Body of pancreas (tissue), 4 donors: ENCODE measurements at regions not wholly inside any gene's neighbourhood (a gene's known extent, or its start where the extent isn't known, plus 50 kb on each side); places are given as distances from the start of the nearest gene placed in this dataset.

Source experiments
- ATAC-seq: fragments of 150-250 bp; one replicate; pipeline ENCODE4 v1.9.1; 2016
- DNase-seq, 4 donors: peaks; one replicate each; pipeline ENCODE4 v3.0.0-alpha.2; 2019
- H3K27ac ChIP-seq, 4 donors: fragments of 200-600 bp; sonication (generic); 1 replicate in 3 of 4; 2 replicates in 1 of 4; pipeline versions ENCODE4 v1.5.1 to v1.6.1; 2016 to 2019; ENCODE audit warnings: mild to moderate bottlenecking in 1 of 4, mixed read lengths in 1 of 4, moderate library complexity in 1 of 4
- H3K27me3 ChIP-seq, 2 donors: fragments of 200-600 bp; sonication (generic); one replicate each; pipeline ENCODE4 v1.6.0; 2016; ENCODE audit warnings: mild to moderate bottlenecking in 1 of 2
- H3K36me3 ChIP-seq, 2 donors: fragments of 200-600 bp; sonication (generic); replicated peaks in 1 of 2; 2 replicates each; pipeline ENCODE4 v1.5.1; 2016; ENCODE audit warnings: low read depth in 2 of 2; ENCODE audit not compliant: insufficient read depth in 1 of 2
- H3K4me1 ChIP-seq: fragments of 200-600 bp; sonication (generic); one replicate; pipeline ENCODE4 v1.6.0; 2016
- H3K4me3 ChIP-seq, 2 donors: fragments of 200-600 bp; sonication (generic); 1 replicate in 1 of 2; 2 replicates in 1 of 2; pipeline ENCODE4 v1.5.1; 2016 to 2019
- H3K9me3 ChIP-seq, 3 donors: fragments of 200-600 bp; sonication (generic); 1 replicate in 2 of 3; 2 replicates in 1 of 3; pipeline ENCODE4 v1.5.1; 2016
- CTCF ChIP-seq, 7 experiments: fragments of 450-650 bp in 4 of 7; fragments of 200-600 bp in 3 of 7; sonication (generic) in 3 of 7; IDR thresholded peaks; one replicate each; pipeline ENCODE4 v1.5.1; 2016 to 2019; ENCODE audit warnings: antibody characterized with exemption in 7 of 7
- POLR2A ChIP-seq, 3 donors: fragments of 450-650 bp; IDR thresholded peaks; one replicate each; pipeline ENCODE4 v1.6.1; 2016; ENCODE audit warnings: antibody characterized with exemption in 3 of 3, mild to moderate bottlenecking in 2 of 3
- WGBS, 2 donors: methylation state at CpG; one replicate each; pipeline ENCODE4 v1.1.5; 2017; 5-methylcytosine and 5-hydroxymethylcytosine counted together
- intact Hi-C: fragments of 100-400 bp; cut with DNase I; formaldehyde crosslinking; loops from one replicate; pipeline ENCODE4 v1.15.1; 2023

DNA sequence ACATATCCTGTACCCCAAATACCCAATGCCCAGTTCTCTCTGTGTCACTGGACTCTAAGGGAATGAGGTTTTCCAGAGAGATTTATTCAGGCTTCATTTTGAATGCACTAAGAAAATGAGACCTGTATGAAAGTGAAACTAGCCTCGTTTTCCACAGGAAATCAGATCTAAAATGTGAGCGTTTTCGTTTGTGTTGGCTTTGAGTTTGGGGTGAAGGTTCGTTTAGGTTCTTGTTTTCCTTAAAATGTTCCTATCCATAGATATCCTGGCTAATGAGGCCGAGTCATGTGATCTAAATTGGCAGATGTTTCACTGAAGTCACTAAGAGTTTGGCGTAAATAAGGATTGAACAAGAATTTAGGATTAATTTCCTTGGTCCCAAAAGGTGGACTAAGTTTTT, 90.9 kb upstream of the BMPER start:
- Histone ChIP-seq H3K27ac (no peak overlapping the region), H3K36me3 (no peaks in the 10 kb centered on the region), H3K9me3 (no peaks in the 10 kb centered on the region), H3K4me3 (no peak overlapping the region), H3K27me3 (no peaks in the 10 kb centered on the region), H3K4me1 (no peaks in the 10 kb centered on the region)
- intact Hi-C loops = no loop called here
- TF ChIP-seq CTCF (IDR thresholded peaks at IDR 0.05) (no peak), POLR2A (IDR thresholded peaks at IDR 0.05) (no peak)
- DNase-seq (no peak), ATAC-seq (no peak)
- 55 to 63% methylated on average over 6 of the region's 6 CpGs for WGBS, 2 donors

DNA sequence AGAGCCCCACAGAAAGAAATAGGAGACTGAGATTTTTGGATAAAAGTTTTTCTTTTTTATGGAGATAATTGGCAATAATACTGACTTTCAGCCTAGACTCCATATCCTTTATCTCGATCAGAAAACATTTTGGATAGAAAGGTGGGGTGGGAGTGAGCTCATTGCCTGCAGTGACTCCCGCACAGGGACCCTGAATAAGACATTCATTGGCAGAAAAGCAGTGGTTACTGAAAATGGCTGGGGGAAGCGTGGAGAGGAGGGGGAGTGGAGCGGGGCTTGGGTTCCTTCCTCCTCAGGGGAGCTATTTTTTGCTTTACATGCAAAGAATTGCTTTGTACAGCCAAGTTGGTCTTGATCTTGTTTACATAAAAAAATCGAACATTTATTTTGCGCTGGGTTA, 90.4 kb upstream of the BMPER start:
- TF ChIP-seq CTCF (IDR thresholded peaks at IDR 0.05) = no peak
- no peak for TF ChIP-seq POLR2A (IDR thresholded peaks at IDR 0.05)
- Histone ChIP-seq H3K4me3 (no peak overlapping the region), H3K27me3 (no peaks in the 10 kb centered on the region), H3K36me3 (no peaks in the 10 kb centered on the region), H3K9me3 (no peaks in the 10 kb centered on the region), H3K4me1 (no peaks in the 10 kb centered on the region), H3K27ac (no peak overlapping the region)
- ATAC-seq (no peak), DNase-seq (no peak)
- WGBS, 2 donors = 31 to 40% methylated on average over 6 of the region's 6 CpGs
- intact Hi-C loops = no loop called here

- intact Hi-C loops = no loop called here
- Histone ChIP-seq H3K36me3 (no peaks in the 10 kb centered on the region), H3K9me3 (no peaks in the 10 kb centered on the region), H3K4me1 (no peaks in the 10 kb centered on the region), H3K27ac (no peak overlapping the region), H3K4me3 (no peak overlapping the region), H3K27me3 (no peaks in the 10 kb centered on the region)
- DNase-seq (no peak), ATAC-seq (no peak)
- 49 to 57% methylated on average over 3 of the region's 3 CpGs for WGBS, 2 donors
- TF ChIP-seq CTCF (IDR thresholded peaks at IDR 0.05) (no peak), POLR2A (IDR thresholded peaks at IDR 0.05) (no peak)
These were observed 90.0 kb upstream of the BMPER start for GRCh38 chr7:33815336-33815735.

- Histone ChIP-seq H3K27me3 (no peaks in the 10 kb centered on the region), H3K4me1 (no peaks in the 10 kb centered on the region), H3K9me3 (no peaks in the 10 kb centered on the region), H3K36me3 (no peaks in the 10 kb centered on the region), H3K27ac (no peak overlapping the region), H3K4me3 (no peak overlapping the region)
- intact Hi-C loops = no loop called here
- no peak for DNase-seq
- TF ChIP-seq POLR2A (IDR thresholded peaks at IDR 0.05) = no peak
- no peak for TF ChIP-seq CTCF (IDR thresholded peaks at IDR 0.05)
- ATAC-seq = no peak
These were observed 89.2 kb upstream of the BMPER start for GRCh38 chr7:33816106-33816505.

DNA sequence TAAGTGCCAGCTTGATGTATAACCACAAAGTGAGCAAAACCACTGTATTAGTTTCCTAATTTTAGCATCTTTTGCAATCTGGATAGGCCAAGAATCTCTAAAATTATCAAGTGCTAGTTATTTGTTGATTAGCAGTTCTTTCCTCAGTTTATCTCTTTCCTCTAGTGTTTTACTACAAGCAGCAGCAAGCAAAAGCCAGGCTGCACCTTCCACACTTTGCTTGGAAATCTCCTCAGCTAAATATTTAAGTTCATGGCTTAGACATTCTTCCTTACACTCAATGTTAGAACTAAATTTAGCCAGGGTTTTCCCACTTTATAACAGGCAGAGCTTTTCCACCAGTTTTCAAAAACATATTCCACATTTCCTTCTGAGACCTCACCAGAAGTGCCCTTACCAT, 85.7 kb upstream of the BMPER start:
- Histone ChIP-seq H3K27me3 (no peaks in the 10 kb centered on the region), H3K4me3 (no peak overlapping the region), H3K27ac (no peak overlapping the region), H3K9me3 (no peaks in the 10 kb centered on the region), H3K4me1 (no peaks in the 10 kb centered on the region), H3K36me3 (no peaks in the 10 kb centered on the region)
- DNase-seq = no peak
- no peak for ATAC-seq
- TF ChIP-seq CTCF (IDR thresholded peaks at IDR 0.05) (no peak), POLR2A (IDR thresholded peaks at IDR 0.05) (no peak)
- intact Hi-C loops = no loop called here
